Stimulated activated CD4-positive, alpha-beta T cell treated with anti-CD3 and anti-CD28 coated beads, Interleukin-4, amount 100 ng/mL, for 24 hours (primary cell): ENCODE measurements at regions not wholly inside any gene's neighbourhood (a gene's known extent, or its start where the extent isn't known, plus 50 kb on each side); places are given as distances from the start of the nearest gene placed in this dataset.
A peak's percentile ranks its signal among the peaks of the same experiment; 100 is the strongest.

ENCODE experiments used
- DNase-seq: peaks from one replicate; pipeline ENCODE4 v3.0.0-alpha.2; 2020

GRCh38 chr5:44868541-44868940 lies 59.8 kb downstream of the MRPS30 start:
- no peak for DNase-seq

GRCh38 chr5:44869928-44870327 lies 61.2 kb downstream of the MRPS30 start:
- DNase-seq: no peak

DNA sequence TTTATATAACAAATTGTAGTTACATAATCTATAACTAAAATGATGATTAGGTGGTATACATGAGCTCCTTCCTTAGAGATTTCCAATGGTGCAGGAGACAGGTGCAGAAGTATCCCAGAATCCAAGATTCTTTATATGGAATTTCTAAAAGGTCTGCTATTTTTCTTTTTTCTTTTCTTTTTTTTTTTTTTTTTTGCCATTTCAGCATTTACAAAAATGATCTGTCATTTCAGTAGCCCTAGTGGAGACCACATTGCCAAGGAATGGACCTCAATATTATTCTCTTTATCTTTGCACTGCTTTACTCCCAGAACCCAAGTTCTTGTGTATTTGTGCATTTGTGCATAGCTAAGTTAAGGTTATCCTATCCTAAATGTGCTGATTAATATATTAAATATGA lies 61.7 kb downstream of the MRPS30 start:
- no peak for DNase-seq

DNA sequence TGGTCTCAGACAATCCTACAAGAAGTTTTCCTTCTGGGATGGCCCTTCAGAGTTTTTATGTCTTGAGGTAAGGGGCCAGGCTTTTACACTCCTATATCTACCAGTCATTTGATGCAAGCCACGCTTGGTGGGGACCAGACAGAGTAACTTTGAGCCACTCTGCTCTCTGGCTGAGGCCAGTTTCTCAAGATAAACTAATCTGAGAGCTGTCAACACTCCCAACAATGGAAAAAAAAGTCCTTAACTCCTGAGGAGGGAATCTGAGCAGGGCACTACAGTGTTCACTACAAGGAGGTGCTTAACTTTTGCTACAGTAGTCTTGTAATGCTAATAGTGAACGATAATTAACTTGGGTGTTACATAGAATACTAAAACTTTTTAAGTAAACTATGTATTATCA lies 62.7 kb downstream of the MRPS30 start:
- DNase-seq: no peak

- peak; percentile 50 for DNase-seq
Measured at GRCh38 chr5:44875661-44876605, 67.2 kb downstream of the MRPS30 start.

GRCh38 chr5:44881266-44881665 lies 72.5 kb downstream of the MRPS30 start:
- DNase-seq: no peak

GRCh38 chr5:44884036-44884435 lies 75.3 kb downstream of the MRPS30 start:
- DNase-seq: no peak

GRCh38 chr5:44885903-44886302 lies 77.2 kb downstream of the MRPS30 start:
- no peak for DNase-seq

DNA sequence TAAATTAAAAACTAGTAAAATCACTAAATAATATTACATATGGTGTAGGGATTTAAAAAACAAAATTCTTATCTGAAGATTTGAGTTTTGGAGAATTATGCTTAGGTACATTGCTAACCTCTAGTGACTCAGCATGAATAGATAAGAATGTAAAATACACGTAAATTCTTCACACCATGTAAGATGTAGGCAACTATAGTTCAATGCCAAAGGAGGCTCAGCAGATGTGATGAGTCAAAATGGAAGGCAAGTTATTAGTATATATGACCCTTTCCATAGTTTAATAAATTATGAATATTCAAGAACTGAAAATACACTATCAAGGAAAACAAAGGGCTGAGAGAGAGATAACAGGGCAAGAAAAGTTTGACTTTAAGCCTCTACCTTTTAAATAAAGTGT lies 79.0 kb downstream of the MRPS30 start:
- no peak for DNase-seq

GRCh38 chr5:44888435-44888834 lies 79.7 kb downstream of the MRPS30 start:
- no peak for DNase-seq

- no peak for DNase-seq
Measured at GRCh38 chr5:44891116-44891515, 82.4 kb downstream of the MRPS30 start.

GRCh38 chr5:44900273-44900954 lies 91.7 kb downstream of the MRPS30 start:
- DNase-seq: no peak

DNA sequence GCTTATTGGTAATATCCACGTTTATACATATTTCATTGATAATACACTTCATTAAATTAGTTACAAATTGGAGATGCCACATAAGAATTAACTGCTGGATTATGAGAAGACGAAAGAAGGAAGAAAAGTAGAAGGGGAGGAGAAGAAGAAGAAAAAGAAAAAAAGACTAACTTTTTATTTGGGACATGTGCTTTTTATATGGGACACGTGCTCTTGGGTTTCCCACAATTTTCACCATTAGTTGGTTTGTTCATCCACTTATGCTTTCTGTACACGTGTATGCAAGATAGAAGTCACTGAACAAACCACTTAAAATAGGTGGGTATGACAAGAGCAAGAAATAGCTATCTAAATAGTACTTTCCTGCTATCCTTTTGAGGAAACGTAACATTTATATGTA lies 98.6 kb downstream of the MRPS30 start:
- DNase-seq: no peak

GRCh38 chr5:44909004-44909403 lies 100.3 kb downstream of the MRPS30 start:
- DNase-seq: no peak

GRCh38 chr5:44911501-44911900 lies 102.8 kb downstream of the MRPS30 start:
- no peak for DNase-seq

DNA sequence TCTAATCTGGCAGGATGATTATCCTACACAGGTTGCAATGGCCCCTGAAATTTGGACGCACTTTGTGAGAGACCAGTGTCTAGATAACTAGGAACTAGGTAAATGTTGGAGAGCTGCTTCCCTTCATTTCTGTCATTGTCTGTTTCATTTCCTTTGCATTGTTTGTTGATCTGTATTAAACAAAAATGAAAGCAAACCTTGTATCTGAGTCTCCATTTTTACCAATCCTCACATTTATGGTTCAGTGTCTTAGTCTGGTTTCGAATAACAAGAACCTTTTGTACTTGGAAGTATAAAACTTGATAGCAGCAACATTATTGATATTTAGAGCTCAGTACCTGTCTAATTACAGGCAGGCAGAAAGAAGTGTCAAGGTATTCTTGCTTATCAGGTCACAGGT lies 105.5 kb downstream of the MRPS30 start:
- DNase-seq: no peak

DNA sequence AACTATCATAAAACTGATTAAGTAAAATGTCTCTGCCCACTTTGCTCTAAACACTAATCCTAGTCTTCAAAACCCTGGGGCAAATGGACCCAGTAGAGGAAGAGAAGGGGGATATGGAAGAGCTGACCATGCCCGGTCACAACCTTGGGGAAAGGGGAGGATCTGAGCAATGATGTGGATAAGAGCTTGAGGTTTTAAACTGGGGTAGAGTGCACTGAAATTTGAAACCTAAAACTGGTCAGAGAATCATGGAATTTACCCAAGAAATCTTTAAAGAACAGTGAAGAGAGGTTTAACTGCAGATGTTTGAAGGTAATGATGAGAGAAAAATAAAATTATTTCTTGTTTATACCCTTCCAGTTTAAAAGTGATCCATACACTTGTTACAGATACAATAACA lies 110.8 kb downstream of the MRPS30 start:
- DNase-seq: no peak

DNA sequence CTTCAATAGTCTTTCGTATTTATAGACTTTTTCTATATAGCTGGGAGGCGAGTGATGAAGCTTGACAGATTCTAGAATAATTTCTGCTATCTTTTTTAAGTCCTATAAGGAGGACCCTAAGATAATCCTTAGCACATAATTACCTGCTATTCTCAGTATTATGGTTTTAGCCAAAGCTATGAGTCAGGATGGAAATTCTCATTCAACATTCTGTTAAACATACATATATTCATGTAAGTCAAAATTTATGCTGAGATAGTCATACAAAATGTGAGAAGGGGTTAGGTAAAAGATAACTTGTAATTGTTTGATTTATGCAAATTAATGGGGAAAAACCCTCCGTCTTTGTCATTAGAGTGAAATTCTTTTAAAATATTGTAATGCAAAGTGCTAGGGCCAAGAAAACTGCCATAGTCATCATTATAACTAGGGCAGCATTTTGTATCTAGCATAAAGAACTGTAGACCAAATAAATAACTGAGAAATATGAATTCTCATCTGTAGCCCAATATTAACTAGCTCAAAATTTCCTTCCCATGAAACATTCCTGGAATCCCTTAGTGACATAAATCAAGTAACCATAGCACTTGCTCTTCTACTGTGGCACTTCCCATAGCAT lies 118.5 kb downstream of the MRPS30 start:
- DNase-seq: no peak

GRCh38 chr5:44932922-44933585 lies 124.3 kb downstream of the MRPS30 start:
- no peak for DNase-seq

DNA sequence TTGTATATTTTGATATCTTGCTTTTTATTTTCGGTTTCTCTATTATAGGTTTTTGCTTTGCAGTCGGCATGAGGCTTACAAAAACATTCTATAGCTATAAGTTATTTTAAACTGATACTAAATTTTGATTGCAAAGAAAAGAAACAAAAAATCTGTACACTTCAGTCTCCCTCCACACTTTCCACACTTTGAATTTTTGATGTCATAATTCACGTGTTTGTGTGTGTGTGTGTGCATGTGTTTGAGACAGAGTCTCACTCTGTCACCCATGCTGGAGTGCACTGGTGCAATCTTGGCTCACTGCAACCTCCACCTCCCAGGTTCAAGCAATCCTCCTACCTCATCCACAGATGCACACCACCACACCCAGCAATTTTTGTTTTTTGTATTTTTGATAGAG lies 124.9 kb downstream of the MRPS30 start:
- no peak for DNase-seq

- DNase-seq: no peak
Measured at GRCh38 chr5:44935262-44935661, 126.5 kb downstream of the MRPS30 start.

DNA sequence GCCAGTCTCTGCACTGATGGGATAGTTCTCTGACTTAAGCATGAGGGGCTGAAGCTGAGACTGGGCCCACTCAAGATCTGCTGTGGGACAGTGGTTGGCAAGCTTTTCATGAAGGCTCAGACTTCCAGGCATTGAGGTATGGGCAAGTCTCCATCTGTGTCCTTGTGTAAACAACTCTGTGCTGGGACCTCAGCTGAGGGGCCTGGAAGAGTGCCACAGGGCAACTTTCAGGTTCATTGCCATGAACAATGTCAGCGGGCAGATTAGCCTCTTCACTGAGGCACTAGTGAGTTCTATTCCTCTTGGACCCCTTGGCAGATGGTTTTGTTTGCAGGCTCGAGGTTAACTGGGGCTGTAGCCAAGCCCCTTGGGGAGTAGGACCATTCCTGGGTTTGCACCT lies 127.1 kb downstream of the MRPS30 start:
- DNase-seq: no peak

- no peak for DNase-seq
Measured at GRCh38 chr5:44942524-44943001, 133.8 kb downstream of the MRPS30 start.
